ENCODE measurements at regions not wholly inside any gene's neighbourhood (a gene's known extent, or its start where the extent isn't known, plus 50 kb on each side); places are given as distances from the start of the nearest gene placed in this dataset.

DNA sequence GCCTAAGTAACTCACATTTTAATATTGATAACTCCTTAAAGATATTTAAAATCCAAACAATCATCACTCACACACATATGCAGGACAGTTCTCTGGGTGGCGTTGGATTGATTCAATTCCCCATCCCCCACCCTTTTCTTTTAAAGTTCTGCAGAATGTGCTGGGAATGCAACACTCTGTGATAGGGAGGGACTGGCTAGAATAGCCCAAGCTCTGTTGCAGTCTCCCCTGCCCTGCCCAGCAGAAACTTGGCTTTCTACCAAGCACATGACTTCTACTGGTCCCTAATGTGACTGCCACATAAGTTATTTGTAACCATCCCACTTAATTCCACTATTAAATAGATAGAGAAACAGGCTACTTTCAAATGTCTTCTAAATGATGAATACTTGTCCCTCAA, 55.2 kb downstream of the TWIST1 start:
- DNase-seq = no peak

DNA sequence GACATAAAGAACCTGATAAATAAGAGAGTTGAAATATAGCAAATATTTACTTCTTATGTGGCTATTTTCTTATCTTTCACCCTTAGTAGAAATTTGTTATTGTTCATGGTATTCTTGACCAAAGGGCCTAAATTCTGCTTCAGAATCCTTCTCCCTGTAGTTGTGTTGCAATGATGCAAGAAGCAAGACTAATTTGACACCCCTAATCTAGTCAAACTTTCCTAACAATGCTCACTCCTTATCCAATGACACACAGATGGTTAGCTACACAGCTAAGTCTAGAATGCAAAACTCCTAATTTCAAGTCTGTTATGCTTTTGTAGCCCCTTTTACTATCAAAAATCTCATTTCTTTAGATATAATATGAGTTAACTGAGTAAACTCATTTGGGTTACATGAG, 56.1 kb downstream of the TWIST1 start:
- DNase-seq = peak; percentile 26

DNA sequence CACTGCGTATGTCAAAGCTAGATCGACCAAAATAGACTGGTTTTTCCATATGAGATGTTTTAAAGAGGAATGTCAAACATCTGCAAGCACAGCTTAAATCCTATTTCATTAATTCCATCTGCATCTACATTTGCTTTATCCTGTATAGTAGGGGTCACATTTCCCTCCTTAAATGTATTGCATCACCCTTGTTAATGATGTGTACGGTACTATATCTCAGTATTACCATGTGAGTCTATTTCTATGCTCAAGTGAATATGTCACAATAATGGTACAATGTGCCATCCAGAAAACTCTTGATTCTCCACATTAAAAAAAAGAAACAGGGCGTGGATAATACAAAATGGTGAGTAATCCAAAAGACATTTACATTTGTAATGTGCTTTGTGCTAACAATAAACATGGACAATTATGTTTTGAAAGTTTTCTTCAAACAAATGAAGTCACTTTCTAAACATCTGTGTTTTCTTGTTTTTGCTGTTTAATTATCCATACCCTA, 56.6 kb downstream of the TWIST1 start:
- peak; percentile 80 for DNase-seq

DNA sequence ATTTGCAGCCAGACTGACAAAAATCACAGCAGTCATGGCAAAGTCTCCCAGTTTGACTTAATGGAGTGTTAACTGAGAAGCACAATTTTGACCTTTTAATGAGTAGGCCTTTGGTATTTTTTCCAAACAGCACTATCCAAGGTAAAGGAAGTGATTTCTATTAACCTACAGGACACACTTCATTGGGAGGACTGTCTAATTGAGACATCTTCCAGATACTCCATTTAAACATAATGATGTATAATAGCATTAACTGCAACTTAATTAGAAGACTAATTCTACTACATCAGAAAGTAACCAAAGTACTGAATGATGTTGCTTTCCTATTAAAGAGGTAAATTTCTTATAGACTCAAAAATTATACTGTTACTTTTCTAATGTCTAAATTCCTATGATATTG, 61.1 kb downstream of the TWIST1 start:
- no peak for DNase-seq

Measured in fibroblast of upper back skin (primary cell).